GM20000 (cell line): ENCODE measurements at regions not wholly inside any gene's neighbourhood (a gene's known extent, or its start where the extent isn't known, plus 50 kb on each side); places are given as distances from the start of the nearest gene placed in this dataset.

Experiments used
- DNase-seq: peaks from one replicate; pipeline ENCODE4 v3.0.0; 2012; ENCODE audit warnings: low spot score
- TF ChIP-seq, protein P1 (sequence below): IDR thresholded peaks from 2 replicates; pipeline ENCODE4 v1.5.1; 2012; ENCODE audit warnings: mild to moderate bottlenecking, control low read depth; ENCODE audit errors: extremely low read depth, missing control alignments

DNA sequence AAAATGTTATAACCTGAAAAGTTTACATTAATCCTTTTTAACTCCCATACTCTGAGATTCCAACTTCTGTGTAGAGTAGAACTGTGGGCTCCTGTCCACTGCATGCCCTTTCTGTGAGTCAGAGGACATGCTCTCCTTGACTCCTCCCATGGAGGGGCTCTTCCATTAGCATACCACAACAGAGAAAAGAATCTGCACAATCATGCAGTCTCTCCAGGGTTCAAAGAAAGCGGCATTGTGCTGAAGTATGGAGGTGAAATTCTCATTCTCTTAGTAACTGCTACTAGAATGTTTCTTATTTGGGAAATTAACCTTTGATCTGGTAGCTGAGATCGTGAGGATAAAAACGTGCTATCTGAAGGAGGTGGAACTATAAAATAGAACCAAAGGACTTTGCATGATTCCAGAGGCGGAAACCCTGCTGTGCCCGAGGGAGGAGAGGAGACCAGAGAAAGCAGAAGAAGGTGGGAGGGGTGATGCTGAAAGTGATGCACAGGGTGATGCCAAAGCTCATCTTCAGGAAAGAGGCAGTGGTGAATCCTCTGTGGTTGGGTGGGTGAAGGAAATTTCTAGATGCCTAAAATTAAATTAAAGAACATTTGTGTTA, 202.2 kb upstream of the PCSK2 start:
- no peak for DNase-seq
- TF ChIP-seq, protein P1, sequence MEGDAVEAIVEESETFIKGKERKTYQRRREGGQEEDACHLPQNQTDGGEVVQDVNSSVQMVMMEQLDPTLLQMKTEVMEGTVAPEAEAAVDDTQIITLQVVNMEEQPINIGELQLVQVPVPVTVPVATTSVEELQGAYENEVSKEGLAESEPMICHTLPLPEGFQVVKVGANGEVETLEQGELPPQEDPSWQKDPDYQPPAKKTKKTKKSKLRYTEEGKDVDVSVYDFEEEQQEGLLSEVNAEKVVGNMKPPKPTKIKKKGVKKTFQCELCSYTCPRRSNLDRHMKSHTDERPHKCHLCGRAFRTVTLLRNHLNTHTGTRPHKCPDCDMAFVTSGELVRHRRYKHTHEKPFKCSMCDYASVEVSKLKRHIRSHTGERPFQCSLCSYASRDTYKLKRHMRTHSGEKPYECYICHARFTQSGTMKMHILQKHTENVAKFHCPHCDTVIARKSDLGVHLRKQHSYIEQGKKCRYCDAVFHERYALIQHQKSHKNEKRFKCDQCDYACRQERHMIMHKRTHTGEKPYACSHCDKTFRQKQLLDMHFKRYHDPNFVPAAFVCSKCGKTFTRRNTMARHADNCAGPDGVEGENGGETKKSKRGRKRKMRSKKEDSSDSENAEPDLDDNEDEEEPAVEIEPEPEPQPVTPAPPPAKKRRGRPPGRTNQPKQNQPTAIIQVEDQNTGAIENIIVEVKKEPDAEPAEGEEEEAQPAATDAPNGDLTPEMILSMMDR = no peak

DNA sequence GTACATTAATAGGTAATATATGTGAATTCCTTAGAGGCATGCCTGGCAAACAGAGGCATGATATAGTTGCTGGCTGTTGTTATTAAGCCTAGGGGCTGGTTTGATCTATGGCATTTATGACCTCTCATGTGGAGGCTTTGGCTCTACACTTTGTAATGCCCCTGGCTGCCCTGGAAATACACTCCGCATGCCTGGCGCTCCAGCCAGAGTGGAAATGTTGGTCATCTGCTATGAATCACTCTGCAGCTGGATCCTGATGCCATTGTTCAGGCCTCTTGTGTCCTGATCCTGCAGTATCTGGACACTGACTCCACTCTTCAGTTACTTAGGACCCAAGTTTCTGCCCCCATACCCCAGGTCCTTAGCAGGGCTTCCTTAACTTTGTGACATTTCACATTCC, 200.5 kb upstream of the PCSK2 start:
- TF ChIP-seq, protein P1 = no peak
- DNase-seq = no peak

DNA sequence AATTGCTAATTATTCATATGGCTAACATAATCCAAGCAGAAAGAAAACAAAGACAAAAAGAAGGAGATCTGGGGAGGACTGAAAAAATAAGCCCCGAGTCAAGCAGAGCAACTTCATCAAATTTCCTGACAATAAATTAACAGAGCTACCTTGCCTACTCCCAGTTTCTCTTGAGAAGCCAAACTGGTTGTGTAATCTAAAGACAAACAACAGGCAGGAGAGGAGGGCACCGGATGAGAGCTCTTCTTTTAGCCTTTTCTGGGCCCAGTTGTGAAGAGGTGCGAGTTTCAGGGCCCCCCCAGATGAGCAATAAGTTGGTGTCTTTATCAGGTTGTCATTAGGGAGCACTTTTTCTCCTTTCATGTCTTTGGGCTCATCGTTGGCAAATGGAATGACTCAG, 197.1 kb upstream of the PCSK2 start:
- TF ChIP-seq, protein P1 = no peak
- DNase-seq = no peak

DNA sequence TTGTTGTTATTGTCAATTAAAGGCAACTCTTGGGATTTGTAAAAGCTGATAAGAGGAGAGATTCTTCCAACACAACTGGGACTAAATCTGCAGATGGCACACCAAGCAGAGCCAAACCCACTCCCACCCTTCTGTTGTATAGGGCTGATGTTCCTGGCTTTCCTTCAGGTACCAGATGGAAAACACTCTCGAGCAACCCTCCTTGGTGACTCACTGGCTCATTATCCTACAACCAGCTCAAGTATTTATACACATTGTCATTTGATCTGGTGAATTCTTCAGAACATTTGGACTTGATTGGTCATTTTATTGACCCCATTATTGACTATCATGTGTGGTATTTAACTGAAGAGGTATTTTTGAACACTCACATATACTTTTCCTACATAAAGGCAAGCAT, 190.3 kb upstream of the PCSK2 start:
- no peak for DNase-seq
- TF ChIP-seq, protein P1 = no peak

DNA sequence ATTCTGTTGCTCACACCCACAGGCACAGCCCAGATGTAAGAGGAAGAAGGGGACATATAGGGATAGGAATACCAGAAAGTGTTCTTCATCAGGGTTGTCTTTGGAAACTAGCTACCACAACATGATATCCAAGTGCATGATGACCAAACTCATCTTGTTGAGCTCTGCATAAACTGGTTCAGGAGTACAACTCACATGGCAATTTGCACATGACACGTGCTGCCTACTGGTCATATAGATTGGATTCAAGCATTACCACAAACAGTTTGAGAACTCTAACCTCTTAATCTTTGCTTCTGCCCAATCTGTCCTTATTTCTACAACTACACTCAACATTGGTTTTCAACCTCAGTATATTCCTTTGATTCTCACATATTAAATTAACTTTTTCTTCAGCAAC, 184.7 kb upstream of the PCSK2 start:
- TF ChIP-seq, protein P1 = no peak
- no peak for DNase-seq

DNA sequence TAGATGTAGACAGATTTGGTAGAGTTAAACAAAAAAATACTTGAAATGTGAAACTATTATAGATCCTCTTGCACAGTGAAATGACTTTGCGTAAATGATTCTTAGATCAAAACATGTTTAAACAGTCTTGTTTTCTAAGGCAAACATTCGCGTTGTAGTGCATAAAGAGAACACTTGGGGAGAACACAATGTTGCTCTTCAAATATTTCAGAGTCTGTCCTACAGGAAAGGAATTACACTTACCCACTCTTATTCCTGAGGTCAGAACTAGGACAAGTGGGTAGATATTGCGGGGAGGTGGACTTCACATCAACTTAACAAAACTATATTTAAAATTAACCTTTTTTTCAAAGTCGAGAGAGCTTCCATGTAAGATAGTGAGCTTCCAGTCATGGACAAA, 183.5 kb upstream of the PCSK2 start:
- TF ChIP-seq, protein P1 = no peak
- DNase-seq = no peak

DNA sequence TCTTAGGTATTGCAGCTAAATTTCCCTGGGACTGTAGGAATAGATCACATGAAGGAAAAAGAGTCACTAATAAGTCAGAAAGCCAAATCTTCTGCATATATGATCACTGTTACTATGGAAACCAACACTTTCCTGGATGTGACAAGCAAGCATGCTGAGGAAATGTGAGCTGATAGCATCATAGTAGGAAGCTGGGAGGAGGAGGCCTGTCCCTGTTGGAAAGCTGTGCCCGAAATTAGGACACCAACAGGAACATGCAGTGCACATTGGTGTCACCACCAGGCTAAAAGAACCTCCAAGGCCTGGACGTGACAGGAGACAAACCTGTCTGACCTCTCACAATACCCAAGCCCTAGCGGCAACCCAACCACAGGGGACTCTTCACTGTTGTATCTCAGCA, 181.9 kb upstream of the PCSK2 start:
- TF ChIP-seq, protein P1 = no peak
- no peak for DNase-seq
